Stimulated activated CD8-positive, alpha-beta memory T cell treated with anti-CD3 and anti-CD28 coated beads, Interleukin-12 subunit alpha, Interleukin-12 subunit beta, amount 100 ng/mL, for 1 hour (primary cell): ENCODE measurements at regions not wholly inside any gene's neighbourhood (a gene's known extent, or its start where the extent isn't known, plus 50 kb on each side); places are given as distances from the start of the nearest gene placed in this dataset.

Experiments
- DNase-seq: peaks from one replicate; pipeline ENCODE4 v3.0.0-alpha.2; 2020; ENCODE audit warnings: low read depth

DNA sequence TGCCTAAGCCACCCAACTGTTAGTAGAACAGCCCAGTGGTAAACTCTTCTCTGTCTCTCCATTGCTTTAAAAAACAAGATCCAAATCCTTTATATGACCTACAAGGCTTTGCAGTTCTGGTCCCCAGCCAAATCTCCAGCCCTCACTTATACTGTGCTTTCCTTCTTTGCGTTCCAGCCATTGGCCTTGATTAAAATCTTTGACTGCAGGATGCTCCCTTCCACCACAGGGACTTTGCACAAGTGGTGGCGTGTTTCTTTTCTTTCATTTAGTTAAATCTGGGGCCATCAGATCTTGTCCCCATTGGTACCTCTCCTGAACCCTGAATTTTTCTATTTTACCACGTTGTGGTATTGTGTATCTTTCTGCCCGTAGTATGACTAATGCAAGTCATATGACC lies 183.7 kb downstream of the VRK1 start:
- no peak for DNase-seq

GRCh38 chr14:96986256-96987085 lies 189.3 kb downstream of the VRK1 start:
- DNase-seq = no peak

- DNase-seq = no peak
These were observed 189.9 kb downstream of the VRK1 start for GRCh38 chr14:96987086-96987474.

GRCh38 chr14:96987771-96988170 lies 190.6 kb downstream of the VRK1 start:
- DNase-seq = no peak

- no peak for DNase-seq
These were observed 192.1 kb downstream of the VRK1 start for GRCh38 chr14:96989306-96989705.

- no peak for DNase-seq
These were observed 194.0 kb downstream of the VRK1 start for GRCh38 chr14:96991226-96991625.

- no peak for DNase-seq
These were observed 197.8 kb downstream of the VRK1 start for GRCh38 chr14:96994999-96995398.

DNA sequence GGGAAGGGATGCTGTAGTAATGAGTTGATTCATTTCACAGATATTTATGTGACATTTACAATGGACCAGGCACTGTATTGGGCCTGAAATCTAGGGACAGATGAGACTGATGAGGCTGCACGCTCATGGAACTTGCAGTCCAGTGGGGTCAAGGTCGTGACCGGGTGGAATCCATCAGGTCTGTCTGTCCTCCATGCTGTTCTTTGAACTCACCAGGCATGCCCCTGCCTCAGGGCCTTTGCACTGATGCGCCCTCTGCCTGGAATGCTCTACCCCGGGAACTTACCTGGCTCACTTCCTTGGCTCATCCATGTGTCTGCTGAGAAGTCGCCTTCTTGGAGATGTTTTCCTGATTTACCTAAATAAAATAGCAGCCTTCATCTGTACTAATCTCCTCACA lies 200.1 kb downstream of the VRK1 start:
- DNase-seq = no peak

DNA sequence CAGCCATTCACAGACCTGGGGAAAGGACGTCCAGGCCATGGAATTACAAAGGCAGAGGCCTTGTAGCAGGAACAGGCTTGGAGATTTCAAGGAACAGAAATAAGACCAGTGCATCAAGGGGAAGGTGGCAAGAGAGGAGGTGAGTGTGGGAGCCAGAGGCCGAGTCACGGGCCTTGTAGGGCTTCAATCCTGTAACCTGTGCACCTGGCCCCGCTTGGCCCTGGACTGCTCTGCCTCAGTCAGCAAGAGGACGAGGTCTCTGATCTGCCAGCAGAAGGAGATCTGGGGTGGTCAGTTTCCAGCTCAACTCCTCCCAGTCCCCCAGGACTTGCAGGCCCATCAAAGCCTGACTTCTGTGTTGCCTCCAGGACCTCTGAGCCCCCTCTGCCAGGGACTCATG lies 200.8 kb downstream of the VRK1 start:
- DNase-seq = no peak

GRCh38 chr14:96999654-97000155 lies 202.5 kb downstream of the VRK1 start:
- no peak for DNase-seq

DNA sequence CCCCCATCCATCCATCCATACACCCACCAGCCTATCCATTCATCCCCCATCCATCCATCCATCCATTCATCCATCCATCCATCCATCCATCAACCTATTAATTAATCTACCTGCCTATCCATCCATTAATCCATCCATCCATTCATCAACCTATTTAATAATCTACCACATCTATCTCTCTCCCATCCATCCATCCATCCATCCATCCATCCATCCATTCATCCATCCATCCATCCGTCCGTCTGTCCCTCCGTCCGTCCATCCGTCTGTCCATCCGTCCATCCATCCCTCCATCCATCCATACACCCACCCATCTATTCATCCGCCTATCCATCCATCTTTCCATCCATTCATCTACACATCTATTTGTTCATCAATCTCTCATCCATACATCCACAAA lies 205.3 kb downstream of the VRK1 start:
- no peak for DNase-seq

- DNase-seq = no peak
These were observed 208.8 kb downstream of the VRK1 start for GRCh38 chr14:97005934-97006333.

- DNase-seq = no peak
These were observed 213.4 kb downstream of the VRK1 start for GRCh38 chr14:97010491-97011160.

- no peak for DNase-seq
These were observed 216.7 kb downstream of the VRK1 start for GRCh38 chr14:97013878-97014277.

- no peak for DNase-seq
These were observed 223.8 kb downstream of the VRK1 start for GRCh38 chr14:97021001-97021400.

- no peak for DNase-seq
These were observed 224.5 kb downstream of the VRK1 start for GRCh38 chr14:97021571-97022168.

DNA sequence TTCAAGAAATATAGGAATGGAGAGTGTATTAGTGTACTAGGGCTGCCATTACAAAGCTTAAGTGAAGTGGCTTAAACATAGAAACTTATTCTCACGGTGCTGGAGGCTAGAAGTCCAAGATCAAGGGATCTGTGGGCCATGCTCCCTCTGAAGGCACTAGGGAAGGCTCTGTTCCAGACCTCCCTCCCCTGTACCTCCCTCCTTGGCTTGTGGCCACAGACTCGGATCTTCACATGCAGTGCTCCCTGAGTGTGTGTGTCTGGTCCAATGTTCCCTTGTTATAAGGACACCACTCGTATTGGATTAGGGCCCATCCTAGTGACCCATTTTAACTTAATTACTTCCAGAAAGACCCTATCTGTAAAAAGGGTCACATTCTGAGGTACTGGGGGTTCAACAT lies 225.6 kb downstream of the VRK1 start:
- no peak for DNase-seq

GRCh38 chr14:97023871-97024270 lies 226.7 kb downstream of the VRK1 start:
- no peak for DNase-seq

DNA sequence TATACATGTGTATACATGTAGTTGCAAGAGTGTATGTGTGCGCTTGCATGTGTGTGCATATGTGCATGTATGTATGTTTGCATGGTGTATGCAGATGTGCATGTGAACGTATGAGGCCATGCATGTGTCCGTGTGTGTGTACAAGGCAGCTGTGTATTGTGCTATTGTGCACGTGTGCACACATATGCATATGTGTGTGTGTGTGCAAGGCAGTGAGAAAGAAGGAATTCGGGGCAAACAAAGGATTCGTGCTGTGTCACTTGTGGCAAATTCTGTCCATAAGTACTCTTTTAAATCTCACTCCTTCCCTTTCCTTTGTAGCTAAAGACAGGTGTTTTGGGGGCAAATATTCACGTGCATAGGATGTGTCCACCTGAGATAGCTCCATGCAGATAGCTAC lies 227.1 kb downstream of the VRK1 start:
- no peak for DNase-seq

DNA sequence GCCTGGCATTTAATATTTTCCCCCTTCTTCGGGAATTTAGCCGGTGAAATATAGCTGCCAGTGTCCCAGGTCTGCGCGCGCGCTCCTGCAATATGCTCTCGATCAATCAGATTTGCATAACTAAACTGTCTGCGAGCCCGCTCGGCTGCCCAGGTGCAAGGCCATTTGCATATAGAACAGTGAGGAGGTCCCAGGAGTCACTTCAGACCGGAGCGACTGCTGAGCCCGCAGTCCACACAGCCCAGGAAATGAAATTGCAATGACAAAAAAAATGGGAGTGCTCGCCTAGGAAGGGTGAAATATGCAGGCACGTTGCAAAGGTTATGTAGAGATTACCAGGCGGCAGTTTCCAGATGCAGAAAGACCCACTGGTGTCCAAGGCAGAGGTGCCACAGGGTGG lies 228.5 kb downstream of the VRK1 start:
- DNase-seq = no peak

- no peak for DNase-seq
These were observed 230.2 kb downstream of the VRK1 start for GRCh38 chr14:97027256-97027999.

- no peak for DNase-seq
These were observed 231.2 kb downstream of the VRK1 start for GRCh38 chr14:97028382-97028781.
